D721Med (cell line): ENCODE measurements at regions not wholly inside any gene's neighbourhood (a gene's known extent, or its start where the extent isn't known, plus 50 kb on each side); places are given as distances from the start of the nearest gene placed in this dataset.

ENCODE experiments used
- DNase-seq: peaks from one replicate; pipeline ENCODE4 v3.0.0; 2011; ENCODE audit warnings: low spot score; ENCODE audit not compliant: insufficient read length
- FAIRE-seq: peaks from 2 replicates; lab custom pipeline; 2011; peaks lifted over from hg19 to GRCh38; lab: Jason Lieb, UNC
- TF ChIP-seq, protein P1 (sequence below): IDR thresholded peaks from 2 replicates; pipeline ENCODE4 v1.5.1; 2012; ENCODE audit warnings: mild to moderate bottlenecking, control low read depth; ENCODE audit not compliant: insufficient read depth; ENCODE audit errors: missing control alignments

DNA sequence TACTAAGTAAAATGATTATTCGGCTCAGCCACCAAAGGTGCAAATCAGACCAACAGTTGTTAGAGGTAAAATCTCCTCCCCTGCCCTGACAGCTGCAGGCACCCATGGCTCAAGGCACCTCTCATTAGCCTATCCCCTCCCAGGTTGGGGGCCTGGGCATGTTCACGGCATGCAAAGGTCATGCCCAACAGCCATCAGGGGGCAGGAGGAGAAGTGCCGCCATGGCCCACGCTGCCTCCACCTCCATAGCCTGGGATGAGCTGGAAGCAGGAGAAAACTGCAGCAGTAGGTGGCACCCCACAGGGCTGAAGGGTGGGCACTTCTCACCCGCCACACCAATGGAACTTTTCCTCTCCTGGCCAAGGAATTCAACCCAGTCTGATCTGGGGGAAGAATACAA lies 146.4 kb upstream of the COX10 start:
- DNase-seq (no peak), FAIRE-seq (no peak)
- TF ChIP-seq, protein P1, sequence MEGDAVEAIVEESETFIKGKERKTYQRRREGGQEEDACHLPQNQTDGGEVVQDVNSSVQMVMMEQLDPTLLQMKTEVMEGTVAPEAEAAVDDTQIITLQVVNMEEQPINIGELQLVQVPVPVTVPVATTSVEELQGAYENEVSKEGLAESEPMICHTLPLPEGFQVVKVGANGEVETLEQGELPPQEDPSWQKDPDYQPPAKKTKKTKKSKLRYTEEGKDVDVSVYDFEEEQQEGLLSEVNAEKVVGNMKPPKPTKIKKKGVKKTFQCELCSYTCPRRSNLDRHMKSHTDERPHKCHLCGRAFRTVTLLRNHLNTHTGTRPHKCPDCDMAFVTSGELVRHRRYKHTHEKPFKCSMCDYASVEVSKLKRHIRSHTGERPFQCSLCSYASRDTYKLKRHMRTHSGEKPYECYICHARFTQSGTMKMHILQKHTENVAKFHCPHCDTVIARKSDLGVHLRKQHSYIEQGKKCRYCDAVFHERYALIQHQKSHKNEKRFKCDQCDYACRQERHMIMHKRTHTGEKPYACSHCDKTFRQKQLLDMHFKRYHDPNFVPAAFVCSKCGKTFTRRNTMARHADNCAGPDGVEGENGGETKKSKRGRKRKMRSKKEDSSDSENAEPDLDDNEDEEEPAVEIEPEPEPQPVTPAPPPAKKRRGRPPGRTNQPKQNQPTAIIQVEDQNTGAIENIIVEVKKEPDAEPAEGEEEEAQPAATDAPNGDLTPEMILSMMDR: no peak

DNA sequence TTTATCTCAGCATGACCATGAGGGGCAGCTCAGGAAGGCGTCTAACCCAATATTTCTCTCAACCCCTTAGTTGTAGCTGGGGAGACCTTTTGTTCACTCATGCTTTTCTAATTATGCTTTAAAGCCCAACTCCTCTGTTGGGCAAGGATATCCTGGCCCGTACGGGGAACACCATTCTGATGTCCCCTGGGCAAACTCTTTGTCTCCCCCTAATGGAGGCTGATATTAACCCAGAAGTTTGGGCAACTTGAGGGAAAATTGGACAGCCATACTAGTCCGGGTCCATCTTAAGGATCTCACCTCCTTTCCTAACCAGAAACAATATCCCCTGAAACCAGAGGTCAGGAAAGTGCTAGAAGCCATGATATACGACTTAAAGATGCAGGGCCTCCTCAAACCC lies 143.7 kb upstream of the COX10 start:
- FAIRE-seq (no peak), DNase-seq (no peak)
- TF ChIP-seq, protein P1: no peak

DNA sequence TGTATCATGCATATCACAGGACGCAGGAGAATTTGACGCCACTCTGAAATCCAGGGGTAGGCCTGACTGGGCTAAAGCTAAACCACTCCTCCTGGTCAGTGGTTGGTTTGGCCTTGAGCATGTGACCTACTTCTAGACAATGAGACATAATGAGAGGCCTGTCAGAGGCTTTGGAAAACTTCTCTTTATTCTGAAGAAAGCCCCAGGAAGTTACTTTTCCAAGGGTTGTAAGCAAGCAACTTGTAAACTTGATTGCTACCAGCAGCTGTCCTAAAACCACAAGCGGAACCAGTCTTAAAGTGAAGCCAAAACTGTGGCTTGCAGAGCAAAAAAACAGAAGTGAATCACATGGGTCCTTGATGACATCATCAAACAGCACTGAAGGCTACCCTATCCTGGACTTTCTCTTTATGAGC lies 138.2 kb upstream of the COX10 start:
- FAIRE-seq: no peak
- TF ChIP-seq, protein P1: no peak
- DNase-seq: no peak

DNA sequence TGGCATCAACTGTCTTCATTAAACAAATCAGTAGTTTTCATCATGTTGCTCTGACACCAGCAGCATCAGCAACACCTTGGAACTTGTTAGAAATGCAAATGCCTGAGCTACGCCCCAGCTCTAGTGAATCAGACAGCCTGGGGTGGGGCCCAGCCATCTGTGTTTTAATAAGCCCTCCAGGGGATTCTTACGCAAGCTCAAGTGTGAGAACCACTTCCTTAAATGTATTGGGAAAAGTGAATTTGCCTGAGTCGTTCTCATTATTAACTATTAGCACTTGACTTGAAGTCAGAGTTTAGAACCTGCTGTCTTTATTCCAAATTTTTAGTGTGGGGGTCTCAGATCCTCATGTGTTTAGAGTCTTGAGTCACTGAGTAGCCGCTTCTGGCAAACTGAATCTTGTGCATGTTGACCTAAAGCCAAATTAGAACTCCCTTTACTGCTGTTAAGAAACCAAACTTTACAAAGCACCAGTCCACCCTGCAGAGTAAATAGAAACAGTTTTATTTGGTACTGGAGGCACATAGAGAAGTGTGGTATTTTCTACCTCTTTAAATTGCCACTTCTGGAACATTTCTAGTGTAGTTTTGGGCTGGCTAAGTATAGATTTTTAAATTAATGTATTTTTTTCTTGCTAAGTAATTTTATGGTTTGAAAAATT lies 137.4 kb upstream of the COX10 start:
- FAIRE-seq (no peak), DNase-seq (no peak)
- TF ChIP-seq, protein P1: no peak

DNA sequence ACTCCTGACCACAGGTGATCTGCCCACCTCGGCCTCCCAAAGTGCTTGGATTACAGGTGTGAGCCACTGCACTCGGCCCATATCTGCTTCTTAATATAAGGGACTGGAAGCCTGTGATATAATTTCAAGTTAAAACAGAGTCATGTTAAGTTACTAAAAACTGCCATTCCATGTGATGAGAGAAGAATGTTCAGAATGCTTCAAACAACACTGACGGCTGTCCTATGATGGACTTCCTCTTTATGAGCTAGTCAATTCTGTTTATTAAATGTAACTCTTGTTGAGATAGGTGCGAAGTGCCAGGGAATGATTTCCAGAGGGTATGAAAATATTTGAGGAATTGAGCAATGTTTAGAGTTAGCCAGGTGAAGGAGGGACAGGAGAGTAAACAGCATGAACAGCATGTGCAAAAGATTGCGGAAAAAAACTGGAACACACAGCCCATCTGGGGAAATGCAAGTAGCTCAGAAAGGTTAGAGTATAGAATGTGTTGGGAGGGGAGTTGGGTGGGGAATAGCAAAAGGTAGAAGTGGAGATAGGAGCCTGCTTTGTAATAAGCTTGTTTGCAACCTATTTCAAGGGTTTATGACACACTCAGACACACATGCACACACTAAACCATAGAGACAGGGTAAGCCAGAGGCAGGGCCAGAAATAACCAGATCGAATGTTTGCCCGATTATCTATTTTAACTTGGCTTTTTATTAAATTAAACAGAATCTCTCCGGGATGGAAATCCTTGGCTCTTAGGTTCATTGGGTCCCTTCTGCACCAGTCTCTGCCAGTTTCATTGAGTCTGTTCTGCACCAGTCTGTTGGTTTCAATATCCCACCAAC lies 135.6 kb upstream of the COX10 start:
- DNase-seq: no peak
- TF ChIP-seq, protein P1: no peak
- no peak for FAIRE-seq

DNA sequence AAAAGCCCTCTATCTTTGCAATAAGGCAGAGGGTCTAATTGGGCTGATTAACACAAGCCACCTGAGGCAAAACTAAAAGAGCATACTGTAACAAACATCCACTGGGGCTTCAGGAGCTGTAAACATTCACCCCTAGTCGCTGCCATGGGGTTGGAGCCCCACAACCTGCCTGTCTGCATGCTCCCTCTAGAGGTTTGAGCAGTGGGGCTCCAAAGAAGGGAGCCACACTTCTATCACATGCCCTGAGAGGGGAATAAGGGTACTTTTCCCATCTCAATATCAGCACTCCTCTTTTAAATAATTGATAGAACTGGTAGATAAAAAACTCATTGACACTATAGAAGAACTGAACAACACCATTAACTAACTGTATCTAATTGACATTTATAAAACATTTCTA lies 130.1 kb upstream of the COX10 start:
- FAIRE-seq (no peak), DNase-seq (no peak)
- TF ChIP-seq, protein P1: no peak
